K562 (cell line): ENCODE measurements at regions not wholly inside any gene's neighbourhood (a gene's known extent, or its start where the extent isn't known, plus 50 kb on each side); places are given as distances from the start of the nearest gene placed in this dataset.

Experiments used
- ATAC-seq: fragments of 200-7000 bp; cut with Tn5 transposase; 3 replicates; pipeline ENCODE4 v1.9.1; 2020; ENCODE audit warnings: moderate library complexity
- BruUV-seq: library from RNA; stranded (reverse); fragments of 400-500 nt; replicated peaks from 2 replicates; lab custom pipeline; 2021; lab: Mats Ljungman, UMichigan
- CTCF ChIA-PET: fragments of 300-600 bp; formaldehyde crosslinking; extraction: SDS; loops from one replicate; lab custom pipeline; 2021; ENCODE audit warnings: low intra/inter-chr PET ratio; lab: Yijun Ruan, JAX
- POLR2A ChIA-PET: fragments of 300-600, 350-650 bp; sonication (Branson Sonifier 250); formaldehyde crosslinking; extraction: SDS; loops from one replicate; lab custom pipeline; 2021; ENCODE audit warnings: antibody characterized with exemption, inconsistent platforms; lab: Yijun Ruan, JAX
- DNase-seq, 4 experiments: peaks; one replicate each; pipeline versions ENCODE4 v3.0.0 to v3.0.0-alpha.2; 2011 to 2018; ENCODE audit warnings: low spot score in 3 of 4, mixed read lengths in 3 of 4; ENCODE audit errors: extremely low read depth in 1 of 4
- FAIRE-seq: peaks from 2 replicates; lab custom pipeline; 2011; peaks lifted over from hg19 to GRCh38; lab: Jason Lieb, UNC
- H2AFZ ChIP-seq: 2 replicates; pipeline ENCODE4 v1.6.0; 2011; ENCODE audit warnings: low read depth, low read length, control low read depth, inconsistent platforms
- H3K27ac ChIP-seq: fragments of 200-600 bp; 3 replicates; pipeline ENCODE4 v1.8.0; 2011; ENCODE audit warnings: low read depth, mild to moderate bottlenecking, control low read depth, inconsistent platforms, low read length, moderate library complexity, mixed read lengths; ENCODE audit errors: extremely low read depth
- H3K27me3 ChIP-seq, 2 experiments: fragments of 300-600 bp in 1 of 2; 2 replicates in 1 of 2; 3 replicates in 1 of 2; pipeline versions ENCODE4 v1.6.0 to v1.8.0; 2011; ENCODE audit warnings: inconsistent platforms in 2 of 2, low read length in 2 of 2, mild to moderate bottlenecking in 1 of 2, mixed read lengths in 1 of 2, moderate library complexity in 1 of 2; ENCODE audit not compliant: control insufficient read depth in 2 of 2, insufficient read depth in 2 of 2
- H3K36me3 ChIP-seq: fragments of 300-600 bp; 3 replicates; pipeline ENCODE4 v1.8.0; 2011; ENCODE audit warnings: mild to moderate bottlenecking, low read length, inconsistent platforms; ENCODE audit not compliant: control insufficient read depth, insufficient read depth
- H3K4me1 ChIP-seq, 2 experiments: fragments of 200-600 bp in 1 of 2; replicated peaks in 1 of 2; 2 replicates in 1 of 2; 3 replicates in 1 of 2; pipeline versions ENCODE4 v1.5.1 to v1.8.0; 2011; ENCODE audit warnings: inconsistent platforms in 2 of 2, low read length in 2 of 2, mild to moderate bottlenecking in 1 of 2, mixed read lengths in 1 of 2, moderate library complexity in 1 of 2; ENCODE audit not compliant: control insufficient read depth in 2 of 2, insufficient read depth in 2 of 2
- H3K4me2 ChIP-seq: 2 replicates; pipeline ENCODE4 v1.6.1; 2011; ENCODE audit warnings: low read length, control low read depth, inconsistent platforms, mixed read lengths; ENCODE audit not compliant: insufficient read depth
- H3K4me3 ChIP-seq: fragments of 200-600 bp; sonication (generic), shearing (Covaris generic); 2 replicates; pipeline ENCODE4 v1.5.1; 2016; ENCODE audit warnings: control low read depth, inconsistent platforms
- H3K79me2 ChIP-seq: fragments of 200-600 bp; 3 replicates; pipeline ENCODE4 v1.8.0; 2011; ENCODE audit warnings: low read length, inconsistent platforms; ENCODE audit not compliant: control insufficient read depth, insufficient read depth
- H3K9ac ChIP-seq, 2 experiments: 2 replicates each; pipeline versions ENCODE4 v1.6.0 to v1.6.1; 2011; ENCODE audit warnings: low read depth in 2 of 2, low read length in 2 of 2, control low read depth in 1 of 2, inconsistent platforms in 1 of 2, mild to moderate bottlenecking in 1 of 2, mixed read lengths in 1 of 2; ENCODE audit not compliant: insufficient read depth in 1 of 2
- H3K9me1 ChIP-seq: one replicate; pipeline ENCODE4 v1.6.0; 2011; ENCODE audit warnings: inconsistent platforms, mild to moderate bottlenecking, low read length, moderate library complexity; ENCODE audit not compliant: control insufficient read depth, insufficient read depth
- H3K9me3 ChIP-seq: replicated peaks from 2 replicates; pipeline ENCODE4 v1.5.1; 2011; ENCODE audit warnings: low read depth, low read length, inconsistent platforms; ENCODE audit not compliant: control insufficient read depth, insufficient read depth
- H4K20me1 ChIP-seq: replicated peaks from 2 replicates; pipeline ENCODE4 v1.6.1; 2011; ENCODE audit warnings: low read length, inconsistent platforms, mixed read lengths; ENCODE audit not compliant: control insufficient read depth, insufficient read depth
- ARID1B ChIP-seq: fragments of 450-650 bp; IDR thresholded peaks from 2 replicates; pipeline ENCODE4 v1.6.1; 2016; ENCODE audit warnings: antibody characterized with exemption, mild to moderate bottlenecking, inconsistent platforms
- ATF3 ChIP-seq, 2 experiments: fragments of 450-650 bp in 1 of 2; sonication (generic) in 1 of 2; formaldehyde crosslinking in 1 of 2; IDR thresholded peaks in 1 of 2; conservative IDR thresholded peaks in 1 of 2; 2 replicates each; pipeline versions ENCODE4 v1.6.1 to v1.8.1; 2016 to 2023; ENCODE audit warnings: mild to moderate bottlenecking in 2 of 2, moderate library complexity in 2 of 2, inconsistent platforms in 1 of 2, missing genetic modification reagents in 1 of 2
- MEF2D ChIP-seq: conservative IDR thresholded peaks from 2 replicates; pipeline ENCODE4 v1.6.1; 2016; ENCODE audit warnings: low read depth, missing genetic modification characterization, missing compliant biosample characterization
- NBN ChIP-seq: fragments of 450-650 bp; IDR thresholded peaks from 2 replicates; pipeline ENCODE4 v1.6.1; 2016; ENCODE audit warnings: low read depth, mild to moderate bottlenecking
- NEUROD1 ChIP-seq: fragments of 150-350 bp; IDR thresholded peaks from 2 replicates; pipeline ENCODE4 v1.6.1; 2014; ENCODE audit warnings: borderline replicate concordance, low read length, low read depth; ENCODE audit not compliant: partially characterized antibody
- NFIX ChIP-seq: fragments of 250-450 bp; sonication (Bioruptor Pico); IDR thresholded peaks from 2 replicates; pipeline ENCODE4 v1.4.0; 2020; ENCODE audit warnings: low read depth, mild to moderate bottlenecking, moderate library complexity
- POLR2AphosphoS2 ChIP-seq: IDR thresholded peaks from 2 replicates; pipeline ENCODE4 v1.6.1; 2012; ENCODE audit warnings: low read length, improper control_type of control experiment
- RBBP5 ChIP-seq: fragments of 200-600 bp; sonication (generic); IDR thresholded peaks from 2 replicates; pipeline ENCODE4 v1.6.1; 2012; ENCODE audit warnings: borderline replicate concordance, mild to moderate bottlenecking, low read length, control low read depth, inconsistent platforms; ENCODE audit not compliant: insufficient read depth, poor library complexity, severe bottlenecking
- SNIP1 ChIP-seq: fragments of 450-650 bp; IDR thresholded peaks from 2 replicates; pipeline ENCODE4 v1.7.1; 2017; ENCODE audit warnings: low read depth, mild to moderate bottlenecking
- SREBF1 ChIP-seq: fragments of 150-350 bp; IDR thresholded peaks from 2 replicates; pipeline ENCODE4 v1.6.1; 2014; ENCODE audit warnings: antibody characterized with exemption, low read depth, low read length, borderline replicate concordance
- SRSF3 ChIP-seq: fragments of 200-400 bp; formaldehyde crosslinking; IDR thresholded peaks from 2 replicates; pipeline ENCODE4 v1.6.1; 2016; ENCODE audit warnings: mild to moderate bottlenecking, low read length, moderate library complexity; ENCODE audit not compliant: insufficient read depth
- TAL1 ChIP-seq: fragments of 450-650 bp; IDR thresholded peaks from 2 replicates; pipeline ENCODE4 v1.6.1; 2016; ENCODE audit warnings: mild to moderate bottlenecking
- XRCC4 ChIP-seq: IDR thresholded peaks from one replicate; pipeline ENCODE4 v1.6.1; 2011; ENCODE audit not compliant: insufficient read depth, insufficient read length; ENCODE audit errors: extremely low read depth
- ZNF212 ChIP-seq: fragments of 450-650 bp; formaldehyde crosslinking; IDR thresholded peaks from 2 replicates; pipeline ENCODE4 v1.4.0; 2020; ENCODE audit warnings: mild to moderate bottlenecking
- ZNF785 ChIP-seq: fragments of 250-450 bp; sonication (Bioruptor Pico); IDR thresholded peaks from 2 replicates; pipeline ENCODE4 v1.4.0; 2020; ENCODE audit warnings: mild to moderate bottlenecking
- WGBS: fragments of 100-300 bp; shearing (Covaris generic); methylation state at CpG from one replicate; pipeline ENCODE4 v1.1.6; 2016; ENCODE audit warnings: low coverage, mixed read lengths; ENCODE audit not compliant: insufficient coverage; ENCODE audit errors: missing lambda C conversion rate; 5-methylcytosine and 5-hydroxymethylcytosine counted together
- in situ Hi-C: fragments of 300-500 bp; cut with MboI; formaldehyde crosslinking; loops from 4 replicates; pipeline ENCODE4 v1.15.0; 2018; ENCODE audit warnings: inconsistent platforms, mixed read lengths
- intact Hi-C: fragments of 100-400 bp; cut with micrococcal nuclease; formaldehyde crosslinking; loops from 2 replicates; pipeline ENCODE4 v1.14.2; 2022
- TF ChIP-seq, protein P1 (sequence below): fragments of 450-650 bp; formaldehyde crosslinking; conservative IDR thresholded peaks from 2 replicates; pipeline ENCODE4 v1.4.0; 2022; ENCODE audit warnings: mild to moderate bottlenecking, missing genetic modification characterization
- TF ChIP-seq, protein P2 (sequence below): sonication (generic); IDR thresholded peaks from 2 replicates; pipeline ENCODE4 v1.6.1; 2016

DNA sequence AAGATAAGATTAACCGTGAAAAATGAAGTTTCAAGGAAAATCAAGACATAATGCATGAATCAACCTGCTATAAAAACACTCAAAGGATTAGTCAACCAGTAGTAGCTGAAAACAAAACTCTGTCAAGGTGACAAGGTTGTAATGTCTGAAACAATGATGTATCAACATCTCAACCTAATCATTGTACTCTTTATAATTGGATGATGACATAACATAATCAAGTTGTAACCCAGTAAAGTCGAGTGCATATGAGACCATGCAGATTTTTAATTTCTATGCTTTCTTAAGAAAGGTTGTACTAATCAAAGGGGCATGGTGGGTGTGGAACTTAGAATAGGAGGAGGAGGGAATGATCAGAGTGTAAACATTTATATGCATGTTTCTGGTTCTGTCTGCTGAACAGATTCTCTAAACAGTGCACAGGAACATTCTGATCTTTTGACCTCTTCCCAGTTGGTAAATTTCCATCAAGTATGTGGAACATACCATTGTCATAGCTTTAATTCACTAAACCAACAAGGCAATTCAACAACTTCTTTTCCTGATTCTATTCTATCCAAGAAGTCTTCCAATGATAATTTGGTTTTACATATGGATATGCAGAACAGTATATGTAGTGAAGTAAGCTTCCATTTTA, 253.7 kb downstream of the TTC6 start:
- ChIA-PET CTCF (interaction anchor here (0.7 kb wide), 1 partner anchor 12 kb away, joined by 3 read pairs; no protein-coding TSS in a partner anchor), POLR2A (no interaction called here)
- TF ChIP-seq NFIX (CRISPR knock-in tag) (no peak), ARID1B (no peak), SRSF3 (no peak), ZNF212 (CRISPR knock-in tag) (no peak), NEUROD1 (no peak), MEF2D (no peak), SNIP1 (no peak), ZNF785 (no peak), NBN (no peak), ATF3 (IDR thresholded peaks at IDR 0.05) (no peak), ATF3 (CRISPR knock-in tag; conservative IDR thresholded peaks at IDR 0.05) (no peak), RBBP5 (no peak), TAL1 (no peak), POLR2AphosphoS2 (no peak), SREBF1 (no peak), XRCC4 (no peak)
- TF ChIP-seq, protein P1, sequence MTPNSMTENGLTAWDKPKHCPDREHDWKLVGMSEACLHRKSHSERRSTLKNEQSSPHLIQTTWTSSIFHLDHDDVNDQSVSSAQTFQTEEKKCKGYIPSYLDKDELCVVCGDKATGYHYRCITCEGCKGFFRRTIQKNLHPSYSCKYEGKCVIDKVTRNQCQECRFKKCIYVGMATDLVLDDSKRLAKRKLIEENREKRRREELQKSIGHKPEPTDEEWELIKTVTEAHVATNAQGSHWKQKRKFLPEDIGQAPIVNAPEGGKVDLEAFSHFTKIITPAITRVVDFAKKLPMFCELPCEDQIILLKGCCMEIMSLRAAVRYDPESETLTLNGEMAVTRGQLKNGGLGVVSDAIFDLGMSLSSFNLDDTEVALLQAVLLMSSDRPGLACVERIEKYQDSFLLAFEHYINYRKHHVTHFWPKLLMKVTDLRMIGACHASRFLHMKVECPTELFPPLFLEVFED (CRISPR knock-in tag), result no peak
- TF ChIP-seq, protein P2, sequence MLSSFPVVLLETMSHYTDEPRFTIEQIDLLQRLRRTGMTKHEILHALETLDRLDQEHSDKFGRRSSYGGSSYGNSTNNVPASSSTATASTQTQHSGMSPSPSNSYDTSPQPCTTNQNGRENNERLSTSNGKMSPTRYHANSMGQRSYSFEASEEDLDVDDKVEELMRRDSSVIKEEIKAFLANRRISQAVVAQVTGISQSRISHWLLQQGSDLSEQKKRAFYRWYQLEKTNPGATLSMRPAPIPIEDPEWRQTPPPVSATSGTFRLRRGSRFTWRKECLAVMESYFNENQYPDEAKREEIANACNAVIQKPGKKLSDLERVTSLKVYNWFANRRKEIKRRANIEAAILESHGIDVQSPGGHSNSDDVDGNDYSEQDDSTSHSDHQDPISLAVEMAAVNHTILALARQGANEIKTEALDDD, result no peak
- Histone ChIP-seq H3K9ac (no peak overlapping the region), H3K27me3 (no peaks in the 10 kb centered on the region), H3K4me1 (no peaks in the 10 kb centered on the region), H4K20me1 (no peaks in the 10 kb centered on the region), H3K36me3 (no peaks in the 10 kb centered on the region), H3K4me2 (no peak overlapping the region), H3K9me1 (no peaks in the 10 kb centered on the region), H3K27ac (no peak overlapping the region), H3K9me3 (no peaks in the 10 kb centered on the region), H2AFZ (no peak overlapping the region), H3K79me2 (no peaks in the 10 kb centered on the region), H3K4me3 (no peak overlapping the region)
- WGBS, result 0% methylated on average over 1 of the region's 2 CpGs
- no TSS peak for BruUV-seq
- FAIRE-seq, result no peak
- no peak for DNase-seq
- intact Hi-C loops (no loop called here), in situ Hi-C loops (no loop called here)
- ATAC-seq, result no peak
